GM10266 (cell line): ENCODE measurements at regions not wholly inside any gene's neighbourhood (a gene's known extent, or its start where the extent isn't known, plus 50 kb on each side); places are given as distances from the start of the nearest gene placed in this dataset.

ENCODE experiments used
- DNase-seq: peaks from one replicate; pipeline ENCODE4 v3.0.0; 2012; ENCODE audit errors: extremely low spot score
- CTCF ChIP-seq: IDR thresholded peaks from 2 replicates; pipeline ENCODE4 v1.5.1; 2012; ENCODE audit warnings: mild to moderate bottlenecking, low read depth; ENCODE audit not compliant: control insufficient read depth, insufficient read depth; ENCODE audit errors: missing control alignments

- no peak for TF ChIP-seq CTCF
- DNase-seq: no peak
Observed at GRCh38 chr18:2356906-2357305, 214.4 kb downstream of the METTL4 start.

GRCh38 chr18:2360861-2361260 lies 210.4 kb downstream of the METTL4 start:
- DNase-seq: no peak
- TF ChIP-seq CTCF: no peak

GRCh38 chr18:2368102-2368501 lies 203.2 kb downstream of the METTL4 start:
- no peak for DNase-seq
- TF ChIP-seq CTCF: no peak

GRCh38 chr18:2376707-2377106 lies 194.6 kb downstream of the METTL4 start:
- DNase-seq: no peak
- TF ChIP-seq CTCF: no peak

GRCh38 chr18:2380101-2380500 lies 191.2 kb downstream of the METTL4 start:
- no peak for TF ChIP-seq CTCF
- no peak for DNase-seq

- TF ChIP-seq CTCF: no peak
- no peak for DNase-seq
Observed at GRCh38 chr18:2381539-2381938, 189.8 kb downstream of the METTL4 start.

- TF ChIP-seq CTCF: no peak
- DNase-seq: no peak
Observed at GRCh38 chr18:2387588-2387987, 183.7 kb downstream of the METTL4 start.
